Endothelial cell (in vitro differentiated cells): ENCODE measurements at regions not wholly inside any gene's neighbourhood (a gene's known extent, or its start where the extent isn't known, plus 50 kb on each side); places are given as distances from the start of the nearest gene placed in this dataset.

Experiments
- DNase-seq: peaks from one replicate; pipeline ENCODE4 v3.0.0; 2021; ENCODE audit warnings: low spot score
- H3K27ac Mint-ChIP-seq: one replicate; pipeline ENCODE4 v1.8.0; 2021; ENCODE audit warnings: mixed read lengths, inconsistent platforms; ENCODE audit not compliant: unreplicated experiment
- H3K27me3 Mint-ChIP-seq: one replicate; pipeline ENCODE4 v1.8.0; 2021; ENCODE audit warnings: mild to moderate bottlenecking, moderate library complexity, mixed read lengths, inconsistent platforms; ENCODE audit not compliant: unreplicated experiment
- H3K36me3 Mint-ChIP-seq: one replicate; pipeline ENCODE4 v1.8.0; 2021; ENCODE audit warnings: mild to moderate bottlenecking, low read depth, mixed read lengths, inconsistent platforms; ENCODE audit not compliant: unreplicated experiment
- H3K4me1 Mint-ChIP-seq: one replicate; pipeline ENCODE4 v1.8.0; 2021; ENCODE audit warnings: mild to moderate bottlenecking, mixed read lengths, inconsistent platforms; ENCODE audit not compliant: unreplicated experiment
- H3K4me3 Mint-ChIP-seq: one replicate; pipeline ENCODE4 v1.8.0; 2021; ENCODE audit warnings: mild to moderate bottlenecking, mixed read lengths, inconsistent platforms; ENCODE audit not compliant: unreplicated experiment
- H3K9me3 Mint-ChIP-seq: one replicate; pipeline ENCODE4 v1.8.0; 2021; ENCODE audit warnings: mixed read lengths, inconsistent platforms; ENCODE audit not compliant: unreplicated experiment
- TF ChIP-seq, protein P1 (sequence below): fragments of 200-600 bp; sonication (generic); IDR thresholded peaks from one replicate; pipeline ENCODE4 v1.5.0; 2021; ENCODE audit warnings: antibody characterized with exemption; ENCODE audit not compliant: unreplicated experiment

- Mint-ChIP-seq H3K36me3 (no peaks in the 10 kb centered on the region), H3K27ac (no peak overlapping the region), H3K27me3 (no peaks in the 10 kb centered on the region), H3K4me3 (no peak overlapping the region), H3K4me1 (no peaks in the 10 kb centered on the region), H3K9me3 (no peaks in the 10 kb centered on the region)
- DNase-seq, result no peak
- TF ChIP-seq, protein P1, sequence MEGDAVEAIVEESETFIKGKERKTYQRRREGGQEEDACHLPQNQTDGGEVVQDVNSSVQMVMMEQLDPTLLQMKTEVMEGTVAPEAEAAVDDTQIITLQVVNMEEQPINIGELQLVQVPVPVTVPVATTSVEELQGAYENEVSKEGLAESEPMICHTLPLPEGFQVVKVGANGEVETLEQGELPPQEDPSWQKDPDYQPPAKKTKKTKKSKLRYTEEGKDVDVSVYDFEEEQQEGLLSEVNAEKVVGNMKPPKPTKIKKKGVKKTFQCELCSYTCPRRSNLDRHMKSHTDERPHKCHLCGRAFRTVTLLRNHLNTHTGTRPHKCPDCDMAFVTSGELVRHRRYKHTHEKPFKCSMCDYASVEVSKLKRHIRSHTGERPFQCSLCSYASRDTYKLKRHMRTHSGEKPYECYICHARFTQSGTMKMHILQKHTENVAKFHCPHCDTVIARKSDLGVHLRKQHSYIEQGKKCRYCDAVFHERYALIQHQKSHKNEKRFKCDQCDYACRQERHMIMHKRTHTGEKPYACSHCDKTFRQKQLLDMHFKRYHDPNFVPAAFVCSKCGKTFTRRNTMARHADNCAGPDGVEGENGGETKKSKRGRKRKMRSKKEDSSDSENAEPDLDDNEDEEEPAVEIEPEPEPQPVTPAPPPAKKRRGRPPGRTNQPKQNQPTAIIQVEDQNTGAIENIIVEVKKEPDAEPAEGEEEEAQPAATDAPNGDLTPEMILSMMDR, result no peak
These were observed 549.9 kb upstream of the RGS18 start for GRCh38 chr1:191608367-191608766.

DNA sequence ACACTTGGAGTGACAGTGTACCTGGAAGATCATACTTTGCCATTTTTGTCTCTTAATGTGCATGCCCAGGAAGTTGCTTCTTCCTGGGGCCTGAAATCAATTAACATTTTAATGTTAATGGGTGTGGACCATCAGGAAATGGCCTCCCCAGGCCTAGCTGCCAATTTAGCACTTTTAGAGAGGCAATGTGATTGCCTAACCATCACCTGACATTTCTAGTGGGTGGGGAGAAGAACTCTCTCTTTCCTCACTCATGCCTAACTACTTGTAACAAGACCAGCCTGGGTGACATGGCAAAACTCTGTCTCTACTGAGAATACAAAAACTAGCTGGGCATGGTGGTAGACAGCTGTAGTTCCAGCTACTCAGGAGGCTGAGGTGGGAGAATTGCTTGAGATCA is 549.0 kb upstream of the RGS18 start:
- no peaks in the 10 kb centered on the region for H3K27me3 Mint-ChIP-seq
- no peaks in the 10 kb centered on the region for H3K36me3 Mint-ChIP-seq
- H3K9me3 Mint-ChIP-seq, result no peaks in the 10 kb centered on the region
- H3K4me3 Mint-ChIP-seq, result no peak overlapping the region
- DNase-seq, result no peak
- TF ChIP-seq, protein P1, result no peak
- H3K27ac Mint-ChIP-seq, result no peak overlapping the region
- no peaks in the 10 kb centered on the region for H3K4me1 Mint-ChIP-seq

GRCh38 chr1:191615101-191615821 is 543.0 kb upstream of the RGS18 start:
- Mint-ChIP-seq H3K27me3 (no peaks in the 10 kb centered on the region), H3K4me1 (no peaks in the 10 kb centered on the region), H3K4me3 (no peak overlapping the region), H3K9me3 (no peaks in the 10 kb centered on the region), H3K36me3 (no peaks in the 10 kb centered on the region), H3K27ac (no peak overlapping the region)
- DNase-seq, result no peak
- TF ChIP-seq, protein P1, result no peak

DNA sequence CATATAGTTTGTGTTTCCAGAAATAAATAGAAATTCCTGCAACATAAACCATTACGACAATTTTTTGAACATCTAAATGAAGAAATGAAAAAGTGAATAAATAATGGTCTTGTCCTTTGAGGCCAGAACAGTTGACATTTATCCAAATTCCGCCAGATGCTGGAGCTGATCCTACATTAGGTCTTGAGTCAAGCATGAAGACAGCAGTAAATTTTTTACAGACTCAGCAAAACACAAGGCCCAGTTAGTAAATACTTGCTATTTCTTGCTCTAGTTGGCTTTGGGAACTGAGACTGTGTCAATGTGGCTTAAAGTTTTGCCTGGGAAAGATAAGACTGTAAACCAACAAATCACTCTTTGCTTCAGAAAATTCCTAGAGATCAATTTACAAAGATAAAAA is 540.1 kb upstream of the RGS18 start:
- H3K9me3 Mint-ChIP-seq, result no peaks in the 10 kb centered on the region
- no peaks in the 10 kb centered on the region for H3K27me3 Mint-ChIP-seq
- no peak overlapping the region for H3K4me3 Mint-ChIP-seq
- TF ChIP-seq, protein P1, result no peak
- DNase-seq, result no peak
- no peaks in the 10 kb centered on the region for H3K36me3 Mint-ChIP-seq
- no peak overlapping the region for H3K27ac Mint-ChIP-seq
- H3K4me1 Mint-ChIP-seq, result no peaks in the 10 kb centered on the region

DNA sequence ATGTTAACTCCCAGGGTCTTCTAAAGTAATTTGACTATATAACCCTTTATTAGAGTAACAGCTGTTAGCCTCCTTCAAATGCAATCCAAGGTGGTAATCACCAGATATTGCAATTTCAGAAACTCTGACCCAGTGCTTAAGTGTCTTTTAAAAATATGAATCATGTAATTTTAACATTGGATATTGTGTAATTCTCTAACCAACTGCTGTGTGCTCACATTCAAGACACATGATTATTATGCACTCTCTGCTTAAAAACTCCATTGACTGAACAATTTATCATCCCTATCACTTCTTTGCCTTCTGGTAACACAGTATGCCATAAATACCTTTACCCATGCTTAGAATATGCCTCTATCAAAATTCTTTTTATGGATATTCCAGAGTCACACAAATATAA is 537.4 kb upstream of the RGS18 start:
- Mint-ChIP-seq H3K27ac (no peak overlapping the region), H3K9me3 (no peaks in the 10 kb centered on the region), H3K4me3 (no peak overlapping the region), H3K4me1 (no peaks in the 10 kb centered on the region), H3K36me3 (no peaks in the 10 kb centered on the region), H3K27me3 (no peaks in the 10 kb centered on the region)
- TF ChIP-seq, protein P1, result no peak
- DNase-seq, result no peak
